IMR-90 (cell line): ENCODE measurements at regions not wholly inside any gene's neighbourhood (a gene's known extent, or its start where the extent isn't known, plus 50 kb on each side); places are given as distances from the start of the nearest gene placed in this dataset.

Source experiments
- ATAC-seq: fragments of 200-7000 bp; cut with Tn5 transposase; 2 replicates; pipeline ENCODE4 v1.9.1; 2020; ENCODE audit warnings: low read depth, mild to moderate bottlenecking, moderate library complexity
- BruUV-seq: library from RNA; stranded (reverse); fragments of 400-500 nt; replicated peaks from 2 replicates; lab custom pipeline; 2021; lab: Mats Ljungman, UMichigan
- CTCF ChIA-PET: fragments of 300-600 bp; formaldehyde crosslinking; extraction: SDS; loops from one replicate; lab custom pipeline; 2021; ENCODE audit warnings: antibody characterized with exemption; lab: Yijun Ruan, JAX
- POLR2A ChIA-PET: fragments of 300-600 bp; sonication (Branson Sonifier 250); formaldehyde crosslinking; loops from one replicate; lab custom pipeline; 2022; ENCODE audit warnings: antibody characterized with exemption; ENCODE audit not compliant: unreplicated experiment; lab: Charles Lee
- DNase-seq: peaks from one replicate; pipeline ENCODE4 v3.0.0; 2013
- H2AFZ ChIP-seq: replicated peaks from 2 replicates; pipeline ENCODE3; 2013; ENCODE audit warnings: low read length, mild to moderate bottlenecking; ENCODE audit not compliant: poor library complexity
- H2AK5ac ChIP-seq: 2 replicates; pipeline ENCODE4 v1.6.1; 2013; ENCODE audit warnings: low read depth, low read length, inconsistent platforms
- H2AK9ac ChIP-seq: replicated peaks from 2 replicates; pipeline ENCODE3; 2013; ENCODE audit warnings: mild to moderate bottlenecking, low read depth, low read length, moderate library complexity; ENCODE audit not compliant: poor library complexity
- H2BK120ac ChIP-seq: 2 replicates; pipeline ENCODE4 v1.6.1; 2013; ENCODE audit warnings: low read depth, low read length, inconsistent platforms
- H2BK15ac ChIP-seq: 3 replicates; pipeline ENCODE4 v1.6.1; 2013; ENCODE audit warnings: low read depth, low read length, inconsistent platforms
- H2BK20ac ChIP-seq: 2 replicates; pipeline ENCODE4 v1.6.1; 2013; ENCODE audit warnings: low read depth, mild to moderate bottlenecking, inconsistent platforms, low read length, moderate library complexity
- H2BK5ac ChIP-seq: 2 replicates; pipeline ENCODE4 v1.6.1; 2013; ENCODE audit warnings: mild to moderate bottlenecking, low read depth, low read length, inconsistent platforms; ENCODE audit not compliant: poor library complexity, severe bottlenecking
- H3K14ac ChIP-seq: replicated peaks from 2 replicates; pipeline ENCODE4 v1.6.1; 2013; ENCODE audit warnings: low read depth, low read length, inconsistent platforms
- H3K18ac ChIP-seq: 2 replicates; pipeline ENCODE4 v1.6.1; 2013; ENCODE audit warnings: low read depth, low read length, control low read depth
- H3K23ac ChIP-seq: 2 replicates; pipeline ENCODE4 v1.6.1; 2013; ENCODE audit warnings: low read depth, low read length, inconsistent platforms
- H3K27ac ChIP-seq: 2 replicates; pipeline ENCODE4 v1.5.1; 2013; ENCODE audit warnings: mild to moderate bottlenecking, control low read depth, low read length; ENCODE audit not compliant: insufficient read depth
- H3K27me3 ChIP-seq: 2 replicates; pipeline ENCODE4 v1.6.1; 2013; ENCODE audit warnings: low read length; ENCODE audit not compliant: control insufficient read depth, insufficient read depth
- H3K36me3 ChIP-seq: 2 replicates; pipeline ENCODE4 v1.6.1; 2013; ENCODE audit warnings: low read length, mixed read lengths; ENCODE audit not compliant: control insufficient read depth, insufficient read depth
- H3K4ac ChIP-seq: 2 replicates; pipeline ENCODE4 v1.6.1; 2013; ENCODE audit warnings: low read depth, low read length, inconsistent platforms
- H3K4me1 ChIP-seq: 2 replicates; pipeline ENCODE4 v1.6.1; 2013; ENCODE audit warnings: low read length, mixed read lengths; ENCODE audit not compliant: control insufficient read depth, insufficient read depth
- H3K4me2 ChIP-seq: 2 replicates; pipeline ENCODE4 v1.6.1; 2013; ENCODE audit warnings: low read depth, mild to moderate bottlenecking, control low read depth, low read length, moderate library complexity
- H3K4me3 ChIP-seq: 2 replicates; pipeline ENCODE4 v1.5.1; 2013; ENCODE audit warnings: low read depth, mild to moderate bottlenecking, control low read depth, low read length, moderate library complexity; ENCODE audit not compliant: insufficient read depth
- H3K56ac ChIP-seq: 2 replicates; pipeline ENCODE4 v1.6.1; 2013; ENCODE audit warnings: low read length, inconsistent platforms; ENCODE audit not compliant: insufficient read depth; ENCODE audit errors: extremely low read depth
- H3K79me1 ChIP-seq, 2 experiments: 2 replicates each; pipeline ENCODE4 v1.6.1; 2013; ENCODE audit warnings: low read length in 2 of 2, inconsistent platforms in 1 of 2, low read depth in 1 of 2
- H3K9ac ChIP-seq: 2 replicates; pipeline ENCODE4 v1.6.1; 2013; ENCODE audit warnings: low read depth, low read length, control low read depth
- H3K9me1 ChIP-seq: 2 replicates; pipeline ENCODE4 v1.6.1; 2013; ENCODE audit warnings: low read length, inconsistent platforms; ENCODE audit not compliant: insufficient read depth
- H3K9me3 ChIP-seq: 2 replicates; pipeline ENCODE4 v1.6.1; 2013; ENCODE audit warnings: low read length; ENCODE audit not compliant: control insufficient read depth, insufficient read depth
- H4K20me1 ChIP-seq: 2 replicates; pipeline ENCODE4 v1.6.1; 2013; ENCODE audit warnings: low read length, inconsistent platforms; ENCODE audit not compliant: insufficient read depth
- H4K5ac ChIP-seq: 2 replicates; pipeline ENCODE4 v1.6.1; 2013; ENCODE audit warnings: mild to moderate bottlenecking, low read depth, low read length, control low read depth
- H4K8ac ChIP-seq, 2 experiments: 2 replicates each; pipeline ENCODE4 v1.6.1; 2013; ENCODE audit warnings: low read depth in 2 of 2, low read length in 2 of 2, control low read depth in 1 of 2, inconsistent platforms in 1 of 2
- H4K91ac ChIP-seq: 2 replicates; pipeline ENCODE4 v1.6.1; 2013; ENCODE audit warnings: low read depth, low read length, inconsistent platforms; ENCODE audit not compliant: insufficient read depth
- CEBPB ChIP-seq: IDR thresholded peaks from 2 replicates; pipeline ENCODE4 v1.6.1; 2012; ENCODE audit warnings: low read depth, low read length, improper control_type of control experiment
- CHD1 ChIP-seq: IDR thresholded peaks from 2 replicates; pipeline ENCODE4 v1.6.1; 2012; ENCODE audit warnings: low read depth, low read length, improper control_type of control experiment
- ELK1 ChIP-seq: fragments of 150-350 bp; IDR thresholded peaks from 2 replicates; pipeline ENCODE4 v1.6.1; 2016; ENCODE audit warnings: low read depth, mild to moderate bottlenecking, low read length, moderate library complexity, borderline replicate concordance
- MAFK ChIP-seq: IDR thresholded peaks from 2 replicates; pipeline ENCODE4 v1.6.1; 2012; ENCODE audit warnings: low read depth, low read length, improper control_type of control experiment
- NFE2L2 ChIP-seq: fragments of 150-350 bp; IDR thresholded peaks from 2 replicates; pipeline ENCODE4 v1.6.1; 2016; ENCODE audit warnings: low read depth, mild to moderate bottlenecking, low read length
- RAD21 ChIP-seq: IDR thresholded peaks from 2 replicates; pipeline ENCODE4 v1.6.1; 2012; ENCODE audit warnings: low read length, improper control_type of control experiment
- WGBS, 2 experiments: methylation state at CpG; one replicate each; pipeline versions ENCODE4 v1.1.5 to v1.1.7; 2013; ENCODE audit warnings: missing lambda C conversion rate in 2 of 2; ENCODE audit not compliant: insufficient read length in 1 of 2; ENCODE audit errors: extremely low coverage in 2 of 2; 5-methylcytosine and 5-hydroxymethylcytosine counted together
- dilution Hi-C: fragments of 300-500 bp; cut with HindIII; formaldehyde crosslinking; loops from one replicate; pipeline ENCODE4 v1.14.3; 2018; ENCODE audit warnings: low sequenced_read_pairs; ENCODE audit not compliant: unreplicated experiment
- in situ Hi-C: fragments of 300-500 bp; cut with MboI; formaldehyde crosslinking; loops from 3 replicates; pipeline ENCODE4 v1.14.3; 2019; ENCODE audit warnings: low sequenced_read_pairs, inconsistent platforms, mixed read lengths
- intact Hi-C: fragments of 100-400 bp; cut with micrococcal nuclease; formaldehyde crosslinking; loops from 2 replicates; pipeline ENCODE4 v1.10.0; 2022

DNA sequence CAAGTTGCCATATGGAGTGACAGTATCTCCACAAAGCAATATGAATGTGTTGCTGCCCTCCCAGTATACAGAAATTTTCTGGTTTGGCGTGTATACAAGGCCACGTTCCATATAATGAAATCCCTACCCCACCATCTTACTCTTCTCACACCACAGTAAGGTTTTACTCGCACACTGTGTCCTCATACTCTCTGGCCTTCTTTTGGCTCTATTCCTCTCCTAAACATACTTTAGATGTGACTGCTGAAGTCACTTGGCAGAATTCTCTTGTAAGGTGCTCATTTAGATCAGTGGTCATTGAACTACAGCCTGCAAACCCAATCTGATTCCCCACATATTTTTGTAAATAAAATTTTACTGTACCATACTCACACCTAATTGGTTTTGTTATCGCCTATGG lies 123.2 kb downstream of the RFPL4B start:
- Histone ChIP-seq H3K56ac (no peak overlapping the region), H2BK5ac (no peak overlapping the region), H3K4me1 (peaks cover 11% of the 10 kb centered on the region), H3K4ac (no peak overlapping the region; the same call in 1 of the 2 replicates), H2AK9ac (no peak overlapping the region), H3K9ac (no peak overlapping the region), H2BK20ac (peak overlapping the region; percentile 76; the same call in 1 of the 2 replicates), H3K14ac (no peak overlapping the region), H3K9me3 (no peaks in the 10 kb centered on the region), H2BK120ac (0 out of 2 replicates have a peak overlapping the region, but pooled peaks have one; percentile 30), H2AK5ac (peak overlapping the region; percentile 35; the same call in 1 of the 2 replicates), H2BK15ac (no peak overlapping the region), H3K27me3 (no peaks in the 10 kb centered on the region), H4K8ac (0 out of 4 replicates have a peak overlapping the region, but pooled peaks of 1 of the 2 experiments have one; percentile 30), H3K9me1 (no peaks in the 10 kb centered on the region), H3K79me1 (no peaks in the 10 kb centered on the region), H4K91ac (no peak overlapping the region), H3K23ac (no peak overlapping the region), H3K4me2 (no peak overlapping the region), H3K4me3 (no peak overlapping the region), H2AFZ (peak overlapping the region; percentile 24), H3K18ac (no peak overlapping the region), H4K20me1 (no peaks in the 10 kb centered on the region), H4K5ac (no peak overlapping the region; the same call in 1 of the 2 replicates), H3K27ac (no peak overlapping the region), H3K36me3 (no peaks in the 10 kb centered on the region)
- CTCF ChIA-PET: no interaction called here
- no TSS peak for BruUV-seq
- peak; percentile 49 for DNase-seq
- ATAC-seq: no peak
- POLR2A ChIA-PET: no interaction called here
- intact Hi-C loops (no loop called here), in situ Hi-C loops (no loop called here), dilution Hi-C loops (no loop called here)
- WGBS, 2 experiments: 80% methylated on average over 2 of the region's 4 CpGs; no CpG with 5 or more reads in 1 of the 2 experiments
- TF ChIP-seq NFE2L2 (no peak), CHD1 (no peak), RAD21 (no peak), ELK1 (no peak), MAFK (no peak), CEBPB (no peak)
